Activated T-cell treated with anti-CD3 and anti-CD28 coated beads for 4 hours (primary cell): ENCODE measurements at regions not wholly inside any gene's neighbourhood (a gene's known extent, or its start where the extent isn't known, plus 50 kb on each side); places are given as distances from the start of the nearest gene placed in this dataset.

Experiments
- DNase-seq: peaks from one replicate; pipeline ENCODE4 v3.0.0-alpha.2; 2020

DNA sequence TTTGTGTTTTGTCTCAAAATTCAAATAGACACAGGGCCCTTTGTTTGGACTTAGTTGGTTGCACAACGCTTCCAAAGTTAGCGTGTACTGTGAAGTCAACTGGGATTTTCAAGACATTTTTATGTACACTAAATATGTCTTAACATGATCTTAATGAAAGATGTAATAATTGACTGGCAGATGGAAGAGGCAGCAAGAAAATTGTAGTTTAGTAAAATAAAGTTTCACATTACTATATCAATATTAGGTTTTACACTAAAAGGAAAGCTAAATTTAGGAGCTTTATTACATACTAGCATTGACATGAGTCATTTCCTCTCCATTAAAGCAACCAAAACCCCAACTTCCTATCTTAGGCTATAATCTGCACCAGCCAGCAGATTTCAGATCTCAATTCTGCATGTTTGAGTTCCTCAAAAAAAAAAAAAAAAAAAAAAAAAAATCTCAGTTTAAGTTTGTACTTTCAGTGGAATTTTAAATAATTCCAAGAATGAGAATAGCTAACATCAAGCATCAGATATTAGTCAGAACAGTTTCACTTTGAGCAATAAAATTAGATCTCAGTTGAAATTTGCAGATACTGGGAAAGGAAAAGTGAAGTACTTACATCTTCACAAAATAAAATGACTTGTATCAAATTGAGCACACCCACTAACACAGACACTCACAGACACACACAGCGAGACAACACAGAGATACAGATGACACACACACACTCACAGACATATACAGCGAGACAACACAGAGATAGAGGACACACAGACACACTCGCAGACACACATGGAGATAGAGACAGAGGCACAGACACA, 346.6 kb upstream of the KLF6 start:
- DNase-seq: no peak

DNA sequence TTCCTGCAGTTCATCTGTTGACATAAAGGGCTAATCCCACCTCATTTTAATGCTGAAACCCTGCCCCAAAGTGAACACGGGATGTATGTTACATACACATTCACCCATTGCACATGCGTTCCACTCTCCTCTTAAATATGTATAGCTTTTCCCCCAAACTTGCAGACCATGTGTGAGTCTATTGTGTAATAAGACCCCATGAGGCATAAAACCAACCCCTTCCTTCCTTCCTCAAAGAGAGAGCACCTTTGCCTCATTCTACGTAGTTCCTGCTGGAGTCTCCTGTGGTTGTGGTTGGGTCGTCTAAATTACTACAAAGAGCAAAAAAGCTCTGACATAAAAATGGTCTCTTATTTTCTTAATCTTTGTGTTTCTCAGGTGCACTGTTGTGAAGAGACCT, 345.7 kb upstream of the KLF6 start:
- DNase-seq: no peak

DNA sequence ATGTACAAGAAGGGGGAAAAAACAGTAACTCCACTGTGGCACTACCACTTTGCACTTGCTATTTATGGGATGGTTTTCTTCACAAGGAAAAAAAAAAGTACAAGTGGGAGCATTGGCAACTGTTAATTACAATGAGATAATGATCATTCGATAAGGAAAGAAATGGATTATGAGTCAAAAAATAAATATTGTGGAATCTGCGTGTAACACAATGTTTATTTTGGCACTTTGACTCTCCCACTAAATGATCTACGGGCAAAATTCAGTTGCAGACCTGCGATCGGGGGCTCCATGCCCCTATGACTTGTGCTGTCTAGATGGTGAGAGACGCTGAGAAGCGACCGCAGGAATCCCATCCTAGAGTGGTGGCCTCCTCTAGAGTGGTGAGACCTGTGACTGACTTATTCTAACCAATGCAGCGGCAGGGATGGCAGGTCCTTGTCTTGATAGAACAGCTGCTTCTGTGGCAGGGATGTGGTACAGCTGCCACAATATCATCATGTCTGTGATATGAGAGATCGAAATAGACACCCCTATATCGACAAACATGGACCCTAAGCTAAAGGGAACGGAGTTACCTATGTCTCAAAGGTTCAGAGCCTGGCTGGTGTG, 345.0 kb upstream of the KLF6 start:
- no peak for DNase-seq

DNA sequence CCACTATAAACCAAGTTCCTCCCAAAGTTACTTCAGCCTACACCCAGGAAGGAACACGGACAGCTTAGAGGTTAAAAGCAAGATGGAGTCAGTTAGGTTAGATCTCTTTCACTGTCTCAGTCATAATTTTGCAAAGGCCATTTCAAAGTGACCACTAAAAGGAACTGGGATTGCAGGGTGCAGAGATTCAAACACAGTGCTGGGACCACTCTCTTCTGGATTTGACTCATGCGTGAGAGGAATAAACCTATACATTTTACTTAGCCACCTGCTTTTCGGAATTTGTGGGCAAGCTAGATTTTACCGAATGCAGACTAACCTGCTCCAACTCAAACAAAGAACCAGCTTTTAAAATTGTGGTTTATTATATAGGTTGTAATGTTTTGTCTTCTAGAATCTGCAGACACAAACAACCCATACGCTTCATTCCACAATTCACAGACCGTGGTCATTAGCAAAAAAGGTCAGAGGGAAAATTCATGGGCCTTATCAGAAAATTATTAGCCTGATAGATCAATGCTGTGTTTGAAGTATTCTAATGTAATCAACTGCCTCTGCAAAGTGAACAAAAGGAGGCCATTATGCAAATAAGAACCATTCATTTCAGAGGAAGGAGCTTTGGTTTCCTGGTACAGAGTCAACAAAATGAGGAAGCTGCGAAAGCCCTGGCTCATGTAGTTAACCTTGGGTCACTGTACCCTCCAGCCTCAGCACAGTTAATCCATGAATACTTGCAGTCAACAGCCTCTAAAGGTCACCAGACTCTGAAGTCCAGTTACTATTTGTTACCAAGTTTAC, 342.7 kb upstream of the KLF6 start:
- DNase-seq: no peak

DNA sequence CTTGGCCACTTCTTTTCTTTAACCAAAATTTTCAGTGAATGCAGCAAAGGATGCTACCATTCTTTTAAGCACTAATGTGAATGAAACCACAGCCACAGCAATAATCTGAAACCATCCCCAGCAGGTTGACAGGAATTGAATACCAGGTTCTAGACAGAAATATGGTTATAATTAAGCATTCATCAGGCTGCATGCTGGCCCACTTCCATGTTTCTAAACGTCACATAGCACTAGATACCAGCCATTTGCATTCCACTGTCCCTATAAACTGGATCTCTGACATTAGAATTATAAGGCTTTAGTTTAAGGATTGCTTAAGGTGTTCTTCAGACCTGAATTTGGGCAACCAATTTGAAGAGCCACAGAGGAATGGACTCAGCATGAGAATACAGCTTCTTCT, 340.8 kb upstream of the KLF6 start:
- no peak for DNase-seq

DNA sequence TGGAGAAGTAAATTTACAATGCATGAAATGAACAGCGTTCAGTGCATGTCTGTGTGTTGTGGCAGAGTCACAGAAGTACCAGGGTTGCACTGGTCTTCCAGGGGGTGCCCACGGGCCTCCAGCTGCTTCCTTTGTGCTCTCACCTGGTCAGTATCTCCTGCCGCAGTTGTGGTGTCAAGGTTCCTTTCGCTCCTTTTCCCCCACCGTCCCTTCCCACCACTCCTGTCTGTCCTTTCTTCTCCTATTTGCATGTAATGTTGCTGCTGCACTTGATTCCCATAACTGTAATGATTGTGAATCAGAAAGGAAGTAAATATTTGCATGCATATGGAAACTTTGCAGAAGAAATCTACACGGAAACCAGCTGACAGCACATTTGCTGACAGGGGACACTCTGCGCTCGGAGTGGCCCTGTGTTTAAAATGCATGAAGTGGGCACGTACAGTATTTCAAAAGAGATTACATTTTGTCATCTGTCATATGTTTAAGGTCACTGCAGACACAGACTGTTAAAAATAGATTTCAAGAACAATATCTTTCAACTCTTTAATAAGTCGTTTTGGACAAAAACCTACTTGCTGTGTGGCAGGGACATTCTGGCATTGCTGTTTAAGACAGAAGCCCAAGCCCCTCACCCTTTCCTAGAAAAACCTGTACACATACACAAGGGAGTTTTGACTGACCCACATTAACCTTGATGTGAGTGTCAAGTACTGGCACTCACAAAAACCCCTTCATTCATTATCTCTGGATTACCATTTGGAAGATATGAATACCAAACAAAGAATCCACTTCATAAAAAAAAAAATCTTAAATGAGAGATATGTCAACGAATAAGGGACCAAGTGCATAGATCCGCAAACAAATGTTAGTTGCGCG, 336.7 kb upstream of the KLF6 start:
- no peak for DNase-seq

DNA sequence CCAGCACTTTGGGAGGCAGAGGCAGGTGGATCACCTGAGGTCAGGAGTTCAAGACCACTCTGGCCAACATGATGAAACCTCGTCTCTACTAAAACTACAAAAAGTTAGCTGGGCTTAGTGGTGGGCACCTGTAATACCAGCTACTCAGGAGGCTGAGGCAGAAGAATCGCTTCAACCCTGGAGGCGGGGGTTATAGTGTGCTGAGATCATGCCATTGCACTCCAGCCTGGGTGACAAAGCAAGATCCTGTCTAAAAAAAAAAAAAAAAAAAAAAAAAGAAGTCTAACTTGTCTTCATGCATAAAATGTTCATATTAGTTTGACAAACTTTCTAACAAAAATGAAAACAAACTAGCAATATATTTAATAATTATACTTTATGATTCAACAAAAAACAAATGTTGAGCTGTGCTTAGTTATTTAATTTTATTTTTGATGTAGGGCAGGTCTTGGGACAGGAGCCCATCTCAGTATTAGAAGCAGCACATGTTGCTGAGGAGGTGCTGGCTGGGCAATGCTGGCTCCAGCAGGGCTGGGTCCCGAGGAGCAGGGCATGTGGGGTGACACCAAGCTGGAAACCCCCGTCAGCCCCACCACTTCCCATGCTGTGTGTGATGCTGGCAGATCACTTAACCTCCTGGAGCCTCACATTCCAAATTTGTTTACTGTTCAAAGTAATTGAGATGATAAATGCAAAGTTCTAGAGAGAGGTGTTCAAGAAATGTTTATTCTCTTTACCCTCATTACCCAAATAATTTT, 335.3 kb upstream of the KLF6 start:
- no peak for DNase-seq

DNA sequence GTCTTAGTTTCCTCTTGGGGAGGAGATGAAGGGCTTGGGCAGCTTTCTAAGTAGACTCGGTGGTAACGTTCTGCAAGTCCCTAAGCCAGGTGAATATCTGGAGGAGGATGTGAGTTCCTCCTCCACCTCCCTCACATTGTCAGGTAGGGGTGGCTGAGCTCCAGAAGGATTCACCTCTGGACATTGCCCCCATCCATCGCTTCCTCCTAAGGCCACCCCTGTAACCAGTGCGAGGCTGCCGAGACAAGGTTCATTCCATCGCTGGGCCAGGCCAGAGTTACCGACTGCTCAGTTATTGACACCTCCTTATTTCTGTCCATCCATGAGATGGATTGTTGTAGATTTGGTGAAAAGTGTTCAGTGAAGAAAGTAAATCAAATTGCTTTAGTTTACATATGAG, 334.1 kb upstream of the KLF6 start:
- no peak for DNase-seq

DNA sequence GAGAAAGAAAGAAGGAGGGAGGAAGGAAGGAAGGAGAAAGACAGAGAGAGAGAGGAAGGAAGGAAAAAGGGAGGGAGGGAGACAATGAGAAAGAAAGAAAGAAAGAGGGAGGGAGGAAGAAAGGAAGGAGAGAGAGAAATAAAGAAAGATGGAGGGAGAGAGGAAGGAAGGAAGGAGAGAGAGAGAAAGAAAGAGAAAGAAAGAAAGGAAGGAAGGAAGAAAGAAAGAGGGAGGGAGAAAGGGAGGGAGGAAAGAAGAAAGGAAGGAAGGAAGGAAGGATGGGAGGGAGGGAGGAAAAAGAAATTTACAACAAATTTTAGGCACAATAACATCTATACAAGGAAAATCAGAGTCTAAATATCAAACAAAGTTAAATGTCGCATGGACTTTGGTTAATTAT, 332.6 kb upstream of the KLF6 start:
- DNase-seq: no peak

DNA sequence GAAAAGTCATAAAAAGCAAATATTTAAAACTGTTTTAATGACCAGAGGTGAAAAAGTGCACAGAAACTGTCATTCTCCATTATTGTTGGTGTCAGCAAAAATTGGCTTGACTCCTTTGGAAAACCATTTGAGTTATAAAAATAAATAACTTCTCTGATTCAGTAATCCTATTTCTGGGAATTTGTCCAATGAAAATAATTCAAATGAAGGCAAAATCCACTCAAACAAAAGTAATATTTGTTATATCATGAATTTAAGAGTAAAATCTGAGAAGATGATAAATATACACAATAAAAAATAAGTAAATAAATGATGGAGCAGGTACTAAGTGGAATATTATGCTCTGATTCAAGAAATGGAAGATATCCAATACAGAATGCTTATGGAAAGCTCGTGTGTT, 326.6 kb upstream of the KLF6 start:
- no peak for DNase-seq

DNA sequence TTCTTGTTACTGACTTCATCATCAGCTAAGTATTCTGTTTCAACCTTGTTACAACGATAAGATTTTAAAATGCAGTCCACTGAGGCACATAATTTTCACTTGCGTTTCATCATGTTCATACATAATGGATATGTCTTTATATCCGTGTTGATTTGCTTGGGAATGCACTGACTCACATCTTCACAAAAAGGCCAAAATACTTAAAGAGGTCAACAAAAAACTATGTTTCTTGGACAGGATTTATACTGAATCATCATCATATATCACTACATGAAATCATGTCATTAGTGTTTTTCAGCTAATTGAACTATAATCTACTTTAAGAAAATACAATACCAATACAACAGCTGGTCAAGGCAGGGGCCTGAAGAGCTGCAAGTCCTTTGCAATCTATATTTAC, 324.5 kb upstream of the KLF6 start:
- no peak for DNase-seq

DNA sequence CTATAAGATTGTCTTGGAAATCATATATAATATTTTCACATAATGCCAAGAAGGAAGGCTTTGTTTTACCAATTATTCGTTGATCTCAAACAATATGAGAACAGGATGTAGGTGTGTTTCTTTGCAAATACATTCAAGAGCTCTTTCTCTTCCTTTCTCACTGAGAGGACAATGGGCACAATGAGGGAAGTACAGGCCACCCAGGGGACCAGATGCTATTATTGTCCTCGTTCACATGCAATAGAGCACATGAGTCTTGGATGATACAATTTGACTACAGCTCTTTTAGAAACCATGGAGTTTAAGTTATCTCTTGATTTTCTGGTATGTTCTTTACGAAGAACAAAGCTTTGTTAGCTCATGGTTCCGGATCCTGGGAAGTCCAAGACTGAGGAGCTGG, 323.7 kb upstream of the KLF6 start:
- no peak for DNase-seq

DNA sequence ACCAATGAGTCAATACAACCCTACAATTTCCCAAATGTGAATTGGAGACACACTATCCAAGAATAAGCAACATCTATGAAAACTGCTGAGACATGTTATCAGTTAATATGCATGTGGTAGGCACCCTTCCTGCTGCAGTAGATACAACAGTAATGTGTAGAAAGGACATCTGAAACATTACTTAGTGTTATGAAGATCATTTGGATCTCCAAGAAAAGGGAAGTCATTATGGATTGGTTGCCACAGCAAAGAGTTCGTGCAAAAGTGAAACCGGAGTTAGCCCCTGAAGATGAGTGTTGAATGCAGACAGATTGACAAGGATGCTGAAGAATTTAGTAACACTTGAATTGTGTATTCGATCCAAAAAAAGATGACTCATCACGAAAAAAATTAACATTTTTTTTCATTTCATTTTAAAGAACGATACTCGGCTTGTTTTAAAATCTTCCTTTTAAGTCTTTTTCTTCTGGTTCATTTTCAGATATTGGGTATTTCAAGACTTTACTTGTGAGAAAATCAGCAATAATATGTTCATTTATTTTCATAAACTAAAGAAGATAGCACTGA, 322.4 kb upstream of the KLF6 start:
- DNase-seq: no peak

DNA sequence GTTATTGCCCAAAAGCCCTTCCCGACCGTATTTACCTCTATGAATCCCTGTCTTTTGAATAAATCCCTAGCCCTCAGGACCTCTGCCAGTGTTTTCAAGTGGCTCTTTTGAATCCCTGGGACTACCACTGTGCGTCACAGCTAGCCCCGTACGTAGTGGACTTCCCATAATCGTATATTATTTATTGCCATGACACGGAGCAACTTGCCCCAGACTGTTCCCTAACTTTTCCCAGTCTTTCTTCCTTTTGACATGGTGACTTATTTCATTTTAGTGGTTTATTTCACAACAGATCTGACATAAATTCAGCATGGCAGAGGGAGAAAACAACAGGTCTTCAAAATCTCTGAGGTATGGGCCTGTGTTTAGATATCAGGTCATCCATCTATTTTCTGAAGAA, 318.6 kb upstream of the KLF6 start:
- no peak for DNase-seq

DNA sequence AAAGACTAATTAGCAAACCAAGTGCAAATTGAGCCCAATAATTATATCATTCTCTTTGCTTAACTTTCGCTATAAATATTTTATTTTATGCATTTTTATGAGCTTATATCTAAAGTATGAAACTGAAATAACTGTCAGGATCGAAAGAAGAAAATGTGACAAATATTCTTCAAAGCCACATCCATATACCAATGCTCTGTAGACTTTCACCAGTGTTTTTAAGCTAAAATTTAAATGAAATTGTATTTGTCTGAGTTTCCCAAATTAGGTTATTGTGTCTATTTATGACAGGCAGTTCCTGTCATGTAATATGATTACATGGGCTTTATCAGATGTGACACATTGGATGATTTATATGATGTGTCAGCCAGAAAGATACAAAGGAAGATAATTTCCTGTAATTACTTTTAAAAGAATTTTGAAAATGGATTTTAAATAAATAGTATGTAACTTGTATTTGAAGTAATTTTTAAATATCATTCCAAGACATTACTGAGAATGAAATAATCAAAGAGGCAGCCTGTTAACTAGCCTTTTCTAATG, 317.9 kb upstream of the KLF6 start:
- no peak for DNase-seq

DNA sequence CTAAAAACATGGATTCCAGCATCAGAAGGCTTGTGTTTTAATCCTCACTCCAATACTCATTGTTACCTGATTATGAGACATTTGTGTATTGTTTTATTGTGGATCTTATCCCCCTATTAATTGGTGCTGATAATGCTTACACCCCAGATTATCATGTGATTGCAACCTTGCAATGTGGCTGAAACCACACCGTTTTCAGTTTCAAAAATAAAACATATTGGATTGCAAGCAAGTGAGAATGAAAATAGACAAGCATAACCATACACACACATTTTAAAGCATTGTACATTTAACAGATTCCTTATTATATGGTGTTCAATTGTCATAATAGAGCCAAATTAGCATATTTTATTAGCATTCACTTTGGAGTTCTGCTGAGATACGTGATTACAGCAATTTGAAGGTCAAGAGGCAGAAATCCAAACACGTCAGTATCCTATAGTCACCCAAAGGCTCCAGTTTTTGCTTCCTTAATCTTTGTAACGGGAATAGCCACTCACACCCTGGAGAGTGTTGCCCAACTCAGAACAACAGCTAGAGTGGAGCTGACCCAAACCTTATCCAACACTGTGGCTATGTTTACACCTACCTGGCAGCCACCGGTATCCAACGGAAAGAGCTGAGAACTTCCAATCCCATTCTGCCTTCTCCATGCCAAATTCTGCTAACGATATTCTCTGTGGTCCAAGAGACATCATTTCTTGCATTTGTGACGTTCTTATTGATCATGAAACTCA, 317.1 kb upstream of the KLF6 start:
- DNase-seq: no peak

DNA sequence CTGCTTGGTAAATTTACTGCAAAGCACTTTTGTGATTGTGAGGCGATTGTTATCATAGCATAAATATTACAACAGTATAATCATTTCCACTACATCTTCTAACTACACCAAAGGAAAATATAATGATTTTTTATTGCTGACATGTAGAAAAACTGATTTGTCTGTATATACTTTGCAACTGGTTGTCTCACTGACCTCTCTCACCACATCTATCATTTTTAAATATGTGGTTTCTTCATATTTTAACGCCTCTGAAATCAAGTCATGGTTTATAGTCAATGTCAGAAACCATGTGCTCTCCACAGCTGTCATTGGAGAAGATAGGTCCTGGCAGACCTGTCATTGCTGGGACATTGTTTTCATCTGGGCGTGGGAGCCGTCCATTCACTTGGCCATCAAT, 315.4 kb upstream of the KLF6 start:
- DNase-seq: no peak

DNA sequence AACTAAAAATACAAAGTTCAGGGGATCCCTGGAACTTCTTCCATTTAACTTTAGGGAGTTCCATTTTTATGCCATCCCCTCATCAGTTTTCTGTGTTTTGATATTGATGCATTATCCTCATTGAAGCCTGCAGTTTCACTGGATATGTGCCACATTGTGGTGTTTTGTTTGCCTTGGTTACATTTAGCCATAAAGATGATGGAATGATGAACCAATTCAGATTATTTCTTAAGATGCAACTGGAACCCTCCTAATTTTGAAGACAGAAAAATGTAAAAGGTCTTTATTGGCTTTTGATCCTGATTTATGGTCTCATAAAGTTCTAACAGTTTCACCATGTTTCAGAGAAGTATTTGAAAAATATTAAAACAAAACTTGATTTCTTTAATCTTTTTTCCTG, 314.2 kb upstream of the KLF6 start:
- DNase-seq: no peak

DNA sequence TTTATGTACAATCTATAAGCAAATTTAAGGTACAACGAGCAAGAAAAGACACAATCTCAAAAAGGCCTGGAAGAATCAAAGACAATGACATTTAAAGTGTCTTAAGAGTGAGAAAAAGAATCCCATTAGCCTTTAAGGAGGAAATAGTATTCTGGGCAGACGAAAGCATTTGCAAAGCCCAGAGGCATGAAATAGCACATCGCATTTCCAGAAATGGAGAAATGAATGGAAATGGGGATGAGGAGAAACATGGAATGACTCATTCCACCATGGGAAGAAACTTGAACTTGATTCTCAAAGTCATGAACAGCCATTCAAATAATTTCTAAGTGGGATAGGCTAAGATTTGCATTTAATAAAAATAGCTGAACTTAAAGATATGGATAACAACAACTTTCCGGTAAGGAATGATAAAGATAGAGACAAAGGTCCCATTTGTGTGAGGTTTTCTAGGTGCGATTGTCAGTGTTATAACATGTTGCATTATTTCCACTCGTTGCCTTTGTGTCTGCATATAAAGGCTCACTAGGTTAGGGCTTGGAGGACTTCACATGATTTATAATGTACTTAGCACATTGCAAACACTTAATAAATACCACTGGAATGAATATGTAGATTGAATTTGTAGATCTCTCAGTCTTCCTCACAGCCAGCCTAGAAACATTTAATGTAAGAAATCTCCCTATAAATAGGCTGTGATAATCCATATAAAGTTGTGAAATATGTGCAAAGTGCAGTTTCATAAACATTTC, 310.3 kb upstream of the KLF6 start:
- DNase-seq: no peak

DNA sequence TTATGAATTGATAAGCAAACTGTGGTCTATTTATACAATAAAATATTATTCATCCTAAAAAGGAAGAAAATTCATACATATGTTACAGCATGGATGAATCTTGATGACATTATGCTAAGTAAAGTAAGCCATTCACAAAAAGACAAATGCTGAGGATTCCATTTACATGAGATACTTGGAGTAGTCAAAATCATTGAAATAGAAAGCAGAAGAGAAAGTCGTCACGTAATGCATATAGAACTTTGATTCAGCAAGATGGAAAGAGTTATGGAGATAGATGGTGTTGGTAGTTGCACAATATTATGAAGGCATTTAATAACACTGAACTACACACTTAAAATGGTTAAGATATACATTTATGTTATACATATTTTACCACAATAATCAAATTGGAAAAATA, 309.7 kb upstream of the KLF6 start:
- no peak for DNase-seq
